CD14-positive monocyte (primary cell): ENCODE measurements at regions not wholly inside any gene's neighbourhood (a gene's known extent, or its start where the extent isn't known, plus 50 kb on each side); places are given as distances from the start of the nearest gene placed in this dataset.

Experiments used
- DNase-seq, 3 donors: peaks; one replicate each; pipeline ENCODE4 v3.0.0-alpha.2; 2011 to 2022
- H2AFZ ChIP-seq: 2 replicates; pipeline ENCODE4 v1.6.0; 2012; ENCODE audit warnings: mild to moderate bottlenecking, low read depth, low read length, inconsistent platforms; ENCODE audit not compliant: insufficient read depth, poor library complexity, severe bottlenecking
- H3K27ac ChIP-seq, 2 donors: 1 replicate in 1 of 2; 2 replicates in 1 of 2; pipeline ENCODE4 v1.5.1; 2012 to 2013; ENCODE audit warnings: low read length in 2 of 2, control low read depth in 1 of 2, inconsistent platforms in 1 of 2, low read depth in 1 of 2, mild to moderate bottlenecking in 1 of 2
- H3K27me3 ChIP-seq, 2 donors: one replicate each; pipeline versions ENCODE4 v1.6.0 to v1.6.1; 2011 to 2013; ENCODE audit warnings: low read length in 2 of 2; ENCODE audit not compliant: control insufficient read depth in 2 of 2, insufficient read depth in 2 of 2
- H3K36me3 ChIP-seq, 2 donors: replicated peaks in 1 of 2; 1 replicate in 1 of 2; 2 replicates in 1 of 2; pipeline versions ENCODE4 v1.5.1 to v1.6.1; 2012 to 2013; ENCODE audit warnings: low read length in 2 of 2, control low read depth in 1 of 2, inconsistent platforms in 1 of 2, mild to moderate bottlenecking in 1 of 2; ENCODE audit not compliant: insufficient read depth in 2 of 2, control insufficient read depth in 1 of 2
- H3K4me1 ChIP-seq, 2 donors: 1 replicate in 1 of 2; 2 replicates in 1 of 2; pipeline versions ENCODE4 v1.5.1 to v1.6.1; 2012 to 2013; ENCODE audit warnings: low read length in 2 of 2, control low read depth in 1 of 2, inconsistent platforms in 1 of 2, mild to moderate bottlenecking in 1 of 2, moderate library complexity in 1 of 2; ENCODE audit not compliant: insufficient read depth in 2 of 2, control insufficient read depth in 1 of 2
- H3K4me2 ChIP-seq: replicated peaks from 2 replicates; pipeline ENCODE3; 2012; ENCODE audit warnings: low read length, moderate library complexity, mild to moderate bottlenecking; ENCODE audit not compliant: poor library complexity, severe bottlenecking; ENCODE audit errors: extremely low read depth
- H3K4me3 ChIP-seq, 3 experiments: fragments of 200-600 bp in 1 of 3; sonication (generic) in 1 of 3; replicated peaks in 1 of 3; 1 replicate in 2 of 3; 2 replicates in 1 of 3; pipeline ENCODE4 v1.5.1; 2011 to 2013; ENCODE audit warnings: low read length in 3 of 3, mild to moderate bottlenecking in 3 of 3, control low read depth in 2 of 3, low read depth in 2 of 3, inconsistent platforms in 1 of 3, moderate library complexity in 1 of 3
- H3K79me2 ChIP-seq: 2 replicates; pipeline ENCODE4 v1.6.0; 2012; ENCODE audit warnings: mild to moderate bottlenecking, control low read depth, inconsistent platforms, low read length, moderate library complexity; ENCODE audit not compliant: insufficient read depth
- H3K9ac ChIP-seq: 2 replicates; pipeline ENCODE4 v1.6.0; 2017; ENCODE audit warnings: low read length, mild to moderate bottlenecking; ENCODE audit not compliant: insufficient read depth, poor library complexity, severe bottlenecking
- H3K9me3 ChIP-seq, 2 donors: replicated peaks in 1 of 2; 1 replicate in 1 of 2; 2 replicates in 1 of 2; pipeline versions ENCODE4 v1.5.1 to v1.6.1; 2012 to 2013; ENCODE audit warnings: low read length in 2 of 2, control low read depth in 1 of 2; ENCODE audit not compliant: control insufficient read depth in 1 of 2, insufficient read depth in 1 of 2
- H4K20me1 ChIP-seq: 2 replicates; pipeline ENCODE4 v1.6.0; 2012; ENCODE audit warnings: mild to moderate bottlenecking, low read length, control low read depth, moderate library complexity; ENCODE audit not compliant: insufficient read depth
- H3K27ac Mint-ChIP-seq, 7 donors: one replicate each; pipeline ENCODE4 v1.8.0; 2020; ENCODE audit warnings: mild to moderate bottlenecking in 7 of 7, mixed read lengths in 7 of 7, moderate library complexity in 6 of 7, inconsistent platforms in 2 of 7
- H3K27me3 Mint-ChIP-seq, 3 donors: one replicate each; pipeline ENCODE4 v1.8.0; 2021 to 2022; ENCODE audit warnings: low read depth in 3 of 3, mild to moderate bottlenecking in 3 of 3, mixed read lengths in 3 of 3, moderate library complexity in 3 of 3, inconsistent platforms in 1 of 3
- H3K36me3 Mint-ChIP-seq, 2 donors: one replicate each; pipeline ENCODE4 v1.8.0; 2020; ENCODE audit warnings: mixed read lengths in 2 of 2, inconsistent platforms in 1 of 2, mild to moderate bottlenecking in 1 of 2
- H3K4me1 Mint-ChIP-seq: one replicate; pipeline ENCODE4 v1.8.0; 2020; ENCODE audit warnings: mild to moderate bottlenecking, mixed read lengths
- H3K4me3 Mint-ChIP-seq, 2 donors: one replicate each; pipeline ENCODE4 v1.8.0; 2020; ENCODE audit warnings: mild to moderate bottlenecking in 2 of 2, mixed read lengths in 2 of 2, moderate library complexity in 1 of 2
- H3K9me3 Mint-ChIP-seq, 7 donors: one replicate each; pipeline ENCODE4 v1.8.0; 2020 to 2022; ENCODE audit warnings: mixed read lengths in 7 of 7, mild to moderate bottlenecking in 6 of 7, moderate library complexity in 6 of 7, inconsistent platforms in 2 of 7
- CTCF ChIP-seq: fragments of 200-600 bp; IDR thresholded peaks from one replicate; pipeline ENCODE4 v1.8.0; 2022; ENCODE audit warnings: antibody characterized with exemption, mild to moderate bottlenecking
- WGBS: methylation state at CpG from one replicate; pipeline ENCODE4 v1.1.5; 2013; ENCODE audit warnings: missing lambda C conversion rate; ENCODE audit not compliant: insufficient coverage; 5-methylcytosine and 5-hydroxymethylcytosine counted together
- intact Hi-C, 2 donors: fragments of 100-400 bp; cut with micrococcal nuclease; formaldehyde crosslinking; loops; one replicate each; pipeline versions ENCODE4 v1.15.0 to v1.15.1; 2023

DNA sequence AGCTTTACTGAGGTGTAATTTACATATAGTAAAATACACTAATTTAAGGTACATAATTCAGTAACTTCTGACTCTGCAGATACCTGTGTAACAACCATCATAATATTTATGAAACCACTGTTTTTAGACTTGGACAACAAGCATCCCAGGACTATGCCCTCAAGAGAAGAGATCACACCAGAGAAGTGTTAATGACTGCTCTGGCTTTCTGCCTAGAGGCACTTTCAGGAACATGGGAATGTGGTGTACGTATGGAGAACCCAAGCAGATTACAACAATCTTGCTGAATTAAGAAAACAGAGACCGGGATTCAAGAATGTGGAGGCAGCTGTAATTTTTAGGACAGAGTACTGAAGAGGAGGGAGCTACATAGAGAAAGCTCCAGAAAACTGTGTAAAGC lies 475.2 kb downstream of the LPIN1 start:
- Mint-ChIP-seq H3K27ac (no peak overlapping the region), H3K4me1 (no peaks in the 10 kb centered on the region), H3K9me3 (peaks cover 20 to 36% (median 31%) of the 10 kb centered on the region in 7 donors), H3K4me3 (no peak overlapping the region), H3K36me3 (no peaks in the 10 kb centered on the region), H3K27me3 (peaks cover 0 to 2% (median 1%) of the 10 kb centered on the region in 3 donors)
- DNase-seq = no peak
- Histone ChIP-seq H3K4me1 (no peaks in the 10 kb centered on the region), H3K27ac (no peak overlapping the region), H4K20me1 (no peaks in the 10 kb centered on the region), H3K36me3 (no peaks in the 10 kb centered on the region), H3K27me3 (peaks cover 0 to 3% of the 10 kb centered on the region in 2 donors), H3K4me3 (no peak overlapping the region), H3K79me2 (no peaks in the 10 kb centered on the region), H3K4me2 (no peak overlapping the region), H3K9ac (no peak overlapping the region), H2AFZ (no peak overlapping the region), H3K9me3 (peaks cover 11 to 24% of the 10 kb centered on the region in 2 donors)
- 83% methylated on average over 1 of the region's 2 CpGs for WGBS
- no peak for TF ChIP-seq CTCF
- intact Hi-C loops = no loop called here

- WGBS = no CpG with 5 or more reads among the region's 1 CpG
- no peak overlapping the region for H3K4me3 Mint-ChIP-seq
- intact Hi-C loops = no loop called here
- Histone ChIP-seq H3K4me3 (no peak overlapping the region), H3K9me3 (peaks cover 11 to 24% of the 10 kb centered on the region in 2 donors), H3K9ac (no peak overlapping the region), H3K4me1 (no peaks in the 10 kb centered on the region), H3K79me2 (no peaks in the 10 kb centered on the region), H3K4me2 (no peak overlapping the region), H4K20me1 (no peaks in the 10 kb centered on the region), H2AFZ (no peak overlapping the region), H3K27ac (no peak overlapping the region), H3K36me3 (no peaks in the 10 kb centered on the region), H3K27me3 (peaks cover 0 to under 1% of the 10 kb centered on the region in 2 donors)
- H3K36me3 Mint-ChIP-seq = no peaks in the 10 kb centered on the region
- no peak for TF ChIP-seq CTCF
- H3K27me3 Mint-ChIP-seq = peaks cover 0 to 2% (median 1%) of the 10 kb centered on the region in 3 donors
- H3K27ac Mint-ChIP-seq = no peak overlapping the region
- peaks cover 20 to 36% (median 31%) of the 10 kb centered on the region in 7 donors for H3K9me3 Mint-ChIP-seq
- no peak for DNase-seq
- H3K4me1 Mint-ChIP-seq = no peaks in the 10 kb centered on the region
Measured at GRCh38 chr2:12222554-12222953, 476.1 kb downstream of the LPIN1 start.
